Neural cell (in vitro differentiated cells): ENCODE measurements at regions not wholly inside any gene's neighbourhood (a gene's known extent, or its start where the extent isn't known, plus 50 kb on each side); places are given as distances from the start of the nearest gene placed in this dataset.

Experiments
- H2AFZ ChIP-seq: fragments of 200-600, 300-800 bp; sonication (generic), shearing (Covaris generic); 2 replicates; pipeline ENCODE4 v1.6.0; 2014; ENCODE audit warnings: low read depth, mild to moderate bottlenecking, antibody characterized with exemption, low read length, moderate library complexity
- H3F3A ChIP-seq: fragments of 200-600 bp; shearing (Covaris generic); 2 replicates; pipeline ENCODE4 v1.6.1; 2016; ENCODE audit warnings: mild to moderate bottlenecking, moderate library complexity, mixed read lengths, antibody characterized with exemption, low read length; ENCODE audit not compliant: insufficient read depth, poor library complexity, severe bottlenecking
- H3K27ac ChIP-seq: fragments of 200-600, 300-800 bp; sonication (generic), shearing (Covaris generic); 2 replicates; pipeline ENCODE4 v1.5.1; 2014; ENCODE audit warnings: mild to moderate bottlenecking, low read length, moderate library complexity
- H3K27me3 ChIP-seq: fragments of 300-800, 200-600 bp; sonication (generic), shearing (Covaris generic); 2 replicates; pipeline ENCODE4 v1.6.0; 2014; ENCODE audit warnings: mild to moderate bottlenecking, low read depth, low read length, moderate library complexity; ENCODE audit not compliant: insufficient read depth
- H3K36me3 ChIP-seq: fragments of 300-800, 200-600 bp; sonication (generic), shearing (Covaris generic); 2 replicates; pipeline ENCODE4 v1.5.1; 2014; ENCODE audit warnings: mild to moderate bottlenecking, antibody characterized with exemption, low read length, moderate library complexity; ENCODE audit not compliant: insufficient read depth
- H3K4me2 ChIP-seq: fragments of 300-800, 200-600 bp; sonication (generic), shearing (Covaris generic); 2 replicates; pipeline ENCODE4 v1.6.0; 2014; ENCODE audit warnings: mild to moderate bottlenecking, low read length
- H3K4me3 ChIP-seq: fragments of 300-800, 200-600 bp; sonication (generic), shearing (Covaris generic); 2 replicates; pipeline ENCODE4 v1.5.1; 2014; ENCODE audit warnings: mild to moderate bottlenecking, low read length, moderate library complexity
- H3K79me2 ChIP-seq: fragments of 200-600 bp; shearing (Covaris generic); replicated peaks from 2 replicates; pipeline ENCODE4 v1.6.0; 2014; ENCODE audit warnings: mild to moderate bottlenecking, low read length, moderate library complexity; ENCODE audit not compliant: insufficient read depth
- H3K9ac ChIP-seq: fragments of 300-800, 200-600 bp; sonication (generic), shearing (Covaris generic); 2 replicates; pipeline ENCODE4 v1.6.1; 2016; ENCODE audit warnings: mild to moderate bottlenecking, low read length, mixed read lengths
- H3K9me2 ChIP-seq: fragments of 200-600 bp; shearing (Covaris generic); 2 replicates; pipeline ENCODE4 v1.6.1; 2016; ENCODE audit warnings: mild to moderate bottlenecking, low read length, mixed read lengths; ENCODE audit not compliant: insufficient read depth
- H3K9me3 ChIP-seq: fragments of 200-600, 300-800 bp; sonication (generic), shearing (Covaris generic); 2 replicates; pipeline ENCODE4 v1.6.1; 2016; ENCODE audit warnings: mild to moderate bottlenecking, mixed run types, low read length, moderate library complexity, mixed read lengths
- H4K20me1 ChIP-seq: fragments of 200-600 bp; shearing (Covaris generic); 2 replicates; pipeline ENCODE4 v1.6.1; 2016; ENCODE audit warnings: mild to moderate bottlenecking, mixed run types; ENCODE audit not compliant: insufficient read depth
- CTCF ChIP-seq: fragments of 450-650 bp; IDR thresholded peaks from 2 replicates; pipeline ENCODE4 v1.5.1; 2014; ENCODE audit warnings: antibody characterized with exemption, mild to moderate bottlenecking, moderate library complexity; ENCODE audit not compliant: poor library complexity, severe bottlenecking
- EP300 ChIP-seq: fragments of 450-650 bp; conservative IDR thresholded peaks from 2 replicates; pipeline ENCODE4 v1.6.1; 2014; ENCODE audit warnings: antibody characterized with exemption, mild to moderate bottlenecking, moderate library complexity; ENCODE audit not compliant: poor library complexity, severe bottlenecking
- EZH2 ChIP-seq: fragments of 200-600, 300-800 bp; shearing (Covaris generic), sonication (generic); IDR thresholded peaks from 2 replicates; pipeline ENCODE4 v1.6.1; 2014; ENCODE audit warnings: antibody characterized with exemption, low read length, borderline replicate concordance, mild to moderate bottlenecking; ENCODE audit not compliant: insufficient read depth, poor library complexity, severe bottlenecking
- MXI1 ChIP-seq: fragments of 450-650 bp; conservative IDR thresholded peaks from 2 replicates; pipeline ENCODE4 v1.6.1; 2014; ENCODE audit warnings: antibody characterized with exemption, mild to moderate bottlenecking; ENCODE audit not compliant: poor library complexity, severe bottlenecking
- POLR2AphosphoS5 ChIP-seq: IDR thresholded peaks from 2 replicates; pipeline ENCODE4 v1.6.1; 2012
- RAD21 ChIP-seq: fragments of 450-650 bp; conservative IDR thresholded peaks from 2 replicates; pipeline ENCODE4 v1.6.1; 2014; ENCODE audit warnings: antibody characterized with exemption, mild to moderate bottlenecking, moderate library complexity
- REST ChIP-seq: IDR thresholded peaks from 2 replicates; pipeline ENCODE4 v1.6.1; 2012; ENCODE audit warnings: borderline replicate concordance
- SMC3 ChIP-seq: fragments of 450-650 bp; conservative IDR thresholded peaks from 2 replicates; pipeline ENCODE4 v1.6.1; 2014; ENCODE audit warnings: antibody characterized with exemption, mild to moderate bottlenecking, moderate library complexity; ENCODE audit not compliant: poor library complexity
- TAF1 ChIP-seq: IDR thresholded peaks from 2 replicates; pipeline ENCODE4 v1.6.1; 2012; ENCODE audit warnings: low read depth

- no peak overlapping the region for H3K27ac ChIP-seq
- H3F3A ChIP-seq, result no peaks in the 10 kb centered on the region
- no peak for TF ChIP-seq SMC3
- no peak for TF ChIP-seq REST
- TF ChIP-seq POLR2AphosphoS5, result no peak
- no peak for TF ChIP-seq EZH2
- TF ChIP-seq TAF1, result no peak
- no peak for TF ChIP-seq EP300
- TF ChIP-seq CTCF, result no peak
- TF ChIP-seq RAD21, result no peak
- no peak for TF ChIP-seq MXI1
These were observed 400.2 kb downstream of the KCNRG start for GRCh38 chr13:50415428-50415827.

GRCh38 chr13:50417597-50417996, 402.4 kb downstream of the KCNRG start:
- H3K27ac ChIP-seq, result no peak overlapping the region
- no peaks in the 10 kb centered on the region for H3K27me3 ChIP-seq
- no peaks in the 10 kb centered on the region for H3K79me2 ChIP-seq
- H3K36me3 ChIP-seq, result no peaks in the 10 kb centered on the region
- no peaks in the 10 kb centered on the region for H3F3A ChIP-seq
- H3K9ac ChIP-seq, result no peak overlapping the region
- H4K20me1 ChIP-seq, result no peaks in the 10 kb centered on the region
- H2AFZ ChIP-seq, result no peak overlapping the region
- no peak for TF ChIP-seq EP300
- no peak for TF ChIP-seq CTCF
- no peak for TF ChIP-seq TAF1
- no peak for TF ChIP-seq REST
- TF ChIP-seq MXI1, result no peak
- TF ChIP-seq SMC3, result no peak
- no peak for TF ChIP-seq POLR2AphosphoS5
- TF ChIP-seq RAD21, result no peak
- TF ChIP-seq EZH2, result no peak
- no peak overlapping the region for H3K4me3 ChIP-seq
- H3K9me2 ChIP-seq, result no peaks in the 10 kb centered on the region
- no peaks in the 10 kb centered on the region for H3K9me3 ChIP-seq
- H3K4me2 ChIP-seq, result no peak overlapping the region

More at GRCh38 chr13:50415428-50415827, 400.2 kb downstream of the KCNRG start:
- H3K79me2 ChIP-seq, result no peaks in the 10 kb centered on the region
- H3K9me2 ChIP-seq, result no peaks in the 10 kb centered on the region
- no peaks in the 10 kb centered on the region for H3K36me3 ChIP-seq
- H3K4me3 ChIP-seq, result no peak overlapping the region
- no peak overlapping the region for H3K4me2 ChIP-seq
- no peaks in the 10 kb centered on the region for H4K20me1 ChIP-seq
- no peaks in the 10 kb centered on the region for H3K27me3 ChIP-seq
- H3K9me3 ChIP-seq, result no peaks in the 10 kb centered on the region
- no peak overlapping the region for H2AFZ ChIP-seq
- H3K9ac ChIP-seq, result no peak overlapping the region
